T1000 (cell line): ENCODE measurements at regions not wholly inside any gene's neighbourhood (a gene's known extent, or its start where the extent isn't known, plus 50 kb on each side); places are given as distances from the start of the nearest gene placed in this dataset.
"Not testable (repeated sequence)": the region's sequence is repeated elsewhere in the genome, so short reads cannot be mapped to it uniquely, and the experiment has no call there.

ENCODE experiments used
- DNase-seq: peaks from one replicate; lab custom pipeline; 2025; ENCODE audit warnings: mixed read lengths; lab: John Stamatoyannopoulos, UW

DNA sequence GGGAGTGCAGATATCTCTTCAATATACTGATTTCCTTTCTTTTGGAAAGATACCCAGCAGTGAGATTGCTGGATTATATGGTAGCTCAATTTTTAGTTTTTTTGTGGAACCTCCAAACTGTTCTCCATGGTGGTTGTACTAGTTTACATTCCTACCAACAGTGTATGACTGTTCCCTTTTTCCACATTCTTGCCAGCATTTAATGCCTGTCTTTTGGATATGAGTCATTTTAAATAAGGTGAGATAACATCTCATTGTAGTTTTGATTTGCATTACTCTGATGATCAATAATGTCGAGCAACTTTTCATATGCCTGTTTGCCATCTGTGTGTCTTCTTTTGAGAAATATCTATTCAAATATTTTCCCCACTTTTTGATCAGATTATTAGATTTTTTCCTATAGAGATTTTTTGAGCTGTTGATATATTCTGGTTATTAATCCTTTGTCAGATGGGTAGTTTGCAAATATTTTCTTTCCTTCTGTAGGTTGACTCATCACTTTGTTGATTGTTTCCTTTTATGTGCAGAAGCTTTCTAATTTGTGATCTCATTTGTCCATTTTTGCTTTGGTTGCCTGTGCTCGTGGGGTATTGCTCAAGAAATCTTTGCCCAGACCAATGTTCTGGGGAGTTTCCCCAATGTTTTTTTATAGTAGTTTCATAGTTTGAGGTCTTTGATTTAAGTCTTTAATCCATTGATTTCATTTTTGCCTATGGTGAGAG lies 552.7 kb downstream of the ZNF674 start:
- no peak for DNase-seq

DNA sequence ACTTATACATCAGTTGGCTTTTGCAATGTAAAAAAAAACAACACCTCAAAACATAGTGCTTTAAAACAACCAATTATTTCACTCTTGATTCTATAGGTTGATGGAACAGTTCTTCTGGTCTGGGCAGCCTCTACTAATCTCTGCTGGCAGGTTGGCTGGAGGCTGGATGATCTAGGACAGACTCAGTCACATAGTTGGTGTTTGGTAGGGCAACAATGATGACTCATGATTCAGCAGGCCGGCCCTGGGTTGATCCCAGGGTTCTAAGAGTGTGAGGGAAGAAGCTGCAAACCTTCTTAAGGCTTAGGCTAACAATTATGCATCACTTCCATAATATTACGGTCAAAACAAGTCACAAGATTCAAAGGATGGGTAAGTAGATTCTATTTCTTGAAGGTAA lies 558.2 kb downstream of the ZNF674 start:
- DNase-seq: peak; percentile 2

DNA sequence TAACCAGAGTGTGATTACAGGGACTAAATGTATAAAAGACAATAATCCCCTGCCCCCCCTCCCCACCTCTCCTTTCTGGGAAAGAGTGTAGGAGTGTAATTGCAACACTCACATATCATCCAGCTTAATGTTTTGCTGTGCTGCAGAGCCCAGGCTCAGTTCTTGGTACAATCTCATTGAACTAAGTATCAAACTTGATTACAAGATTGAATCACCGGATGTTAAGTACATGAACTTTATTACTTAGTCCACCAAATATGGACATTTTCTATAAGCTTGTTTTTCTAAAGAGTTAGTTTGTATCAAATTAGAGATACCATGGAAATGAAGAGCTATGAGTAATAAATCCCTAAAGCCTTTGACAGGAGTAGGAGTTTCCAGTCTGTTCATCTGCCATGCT lies 559.1 kb downstream of the ZNF674 start:
- no peak for DNase-seq

DNA sequence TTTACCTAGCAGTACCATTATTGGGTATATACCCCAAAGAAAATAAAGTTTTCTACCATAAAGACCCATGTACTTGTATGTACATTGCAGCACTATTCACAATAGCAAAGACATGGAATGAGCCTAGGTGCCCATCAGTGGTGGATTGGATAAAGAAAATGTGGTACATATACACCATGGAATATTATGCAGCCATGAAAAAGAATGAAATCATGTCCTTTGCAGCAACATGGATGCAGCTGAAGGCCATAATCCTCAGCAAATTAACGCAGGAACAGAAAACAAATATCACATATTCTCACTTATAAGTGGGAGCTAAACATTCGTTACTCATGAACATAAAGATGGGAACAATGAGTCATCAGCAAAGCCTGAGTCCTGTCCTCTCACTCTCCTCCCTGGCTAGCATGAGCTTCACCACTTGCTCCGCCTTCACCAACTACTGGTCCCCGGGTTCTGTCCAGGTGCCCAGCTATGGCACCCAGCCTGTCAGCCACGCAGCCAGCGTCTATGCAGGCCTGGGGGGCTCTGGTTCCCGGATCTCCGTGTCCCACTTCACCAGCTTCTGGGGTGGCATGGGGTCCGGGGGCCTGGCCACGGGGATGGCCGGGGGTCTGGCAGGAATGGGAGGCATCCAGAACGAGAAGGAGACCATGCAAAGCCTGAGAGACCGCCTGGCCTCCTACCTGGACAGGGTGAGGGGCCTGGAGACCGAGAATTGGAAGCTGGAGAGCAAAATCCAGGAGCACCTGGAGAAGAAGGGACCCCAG lies 562.1 kb downstream of the ZNF674 start:
- not testable (repeated sequence) for DNase-seq

DNA sequence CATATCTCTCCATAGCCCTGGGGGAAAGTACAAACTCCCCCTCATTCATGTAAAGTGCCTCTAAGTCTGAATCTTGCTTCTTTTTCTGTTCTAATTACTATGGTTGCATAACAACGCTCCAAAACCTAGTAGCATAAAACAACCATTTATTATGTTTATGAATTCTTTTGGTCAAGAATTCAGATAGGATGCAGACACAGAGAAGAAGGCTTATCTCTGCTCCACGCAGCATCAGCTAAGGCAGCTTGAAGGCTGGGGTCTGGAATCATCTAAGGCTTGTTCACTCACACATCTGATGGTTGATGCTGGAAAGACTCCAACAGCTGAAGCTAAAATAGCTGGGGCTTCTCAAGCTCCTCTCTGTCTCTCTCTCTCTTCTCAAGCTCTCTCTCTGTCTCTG lies 564.5 kb downstream of the ZNF674 start:
- DNase-seq: no peak

DNA sequence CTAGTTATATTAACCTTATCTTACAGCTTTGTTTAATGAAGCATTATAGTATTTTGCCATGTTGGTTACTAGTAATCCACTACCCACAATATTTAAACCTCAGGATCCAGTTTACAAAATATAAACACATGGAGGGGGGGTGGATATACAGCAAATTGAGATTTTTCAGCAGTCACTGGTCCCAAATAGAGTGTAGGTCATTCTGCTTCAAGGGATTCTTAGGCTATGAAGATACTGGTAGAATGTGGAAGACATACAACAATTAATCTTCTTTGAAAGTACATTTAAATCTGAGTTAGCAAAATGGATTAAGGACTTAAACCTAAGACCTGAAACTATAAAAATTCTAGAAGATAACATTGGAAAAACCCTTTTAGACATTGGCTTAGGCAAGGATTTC lies 569.6 kb downstream of the ZNF674 start:
- DNase-seq: no peak

DNA sequence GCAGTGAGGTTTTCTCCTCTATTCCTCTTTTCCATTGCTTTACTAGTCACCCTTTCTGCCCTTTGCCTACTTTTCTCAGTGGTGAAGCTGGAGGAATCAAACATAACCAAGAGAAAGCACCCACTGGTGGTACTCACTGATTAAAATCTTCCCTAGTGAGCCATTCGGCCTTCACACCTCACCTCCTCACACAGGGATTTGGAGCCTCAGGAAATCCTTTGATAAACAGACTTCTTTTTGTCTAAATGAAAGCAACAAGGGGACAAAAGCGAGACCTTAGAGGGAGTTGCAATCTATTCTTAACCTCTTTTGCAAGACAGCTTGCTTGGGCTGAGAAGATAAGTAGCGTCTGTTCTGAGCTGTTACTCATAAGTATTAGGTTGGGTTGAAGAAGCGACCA lies 572.6 kb downstream of the ZNF674 start:
- DNase-seq: no peak

DNA sequence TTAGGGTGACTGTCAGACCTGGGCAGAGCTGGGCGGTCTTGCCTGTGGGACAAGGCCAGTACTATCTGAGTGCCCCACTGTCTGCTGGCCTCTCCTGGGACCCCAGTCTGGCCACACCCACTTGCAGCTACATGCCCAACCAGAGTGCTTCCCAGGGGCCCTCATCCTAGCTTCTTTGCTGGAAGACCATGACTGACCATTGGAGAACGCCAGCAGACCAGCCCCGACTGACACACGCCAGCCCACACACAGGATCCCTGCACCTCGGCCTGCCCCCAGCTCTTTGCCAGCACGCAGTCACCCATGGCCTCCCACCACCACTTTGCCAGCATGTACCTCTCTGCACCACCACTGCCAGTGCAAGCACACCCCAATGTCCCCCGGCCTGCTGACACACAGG lies 585.7 kb downstream of the ZNF674 start:
- no peak for DNase-seq

DNA sequence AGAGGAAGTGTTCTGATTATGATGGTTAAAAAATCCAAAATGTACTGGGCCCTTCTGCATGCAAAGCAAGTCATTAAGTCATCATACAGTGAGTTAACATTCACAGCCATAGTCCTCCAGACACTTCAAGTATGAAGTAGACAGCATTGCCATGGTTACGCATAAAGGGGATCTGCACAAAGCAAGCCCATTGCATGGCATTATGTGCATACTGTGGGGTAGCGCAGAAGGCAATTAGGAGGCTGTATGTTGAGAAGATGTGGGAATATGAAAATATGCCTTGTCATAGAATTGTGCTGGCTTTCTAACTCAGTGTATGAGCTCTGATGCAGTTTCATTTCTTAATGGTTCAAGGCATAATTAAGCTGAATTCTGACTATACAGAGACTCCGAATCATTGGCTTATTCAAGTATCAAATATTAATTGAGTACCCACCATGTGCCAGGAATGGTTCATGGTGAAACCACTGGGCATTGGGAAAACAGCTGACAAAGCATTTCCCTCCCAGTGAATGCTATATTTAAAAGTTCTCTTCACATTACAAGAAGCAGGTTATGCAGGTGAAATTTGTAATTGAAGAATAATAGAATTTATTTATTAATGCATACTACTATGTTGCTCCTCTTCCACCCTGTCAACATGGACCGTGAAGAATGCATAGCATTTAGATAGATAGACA lies 588.9 kb downstream of the ZNF674 start:
- no peak for DNase-seq

DNA sequence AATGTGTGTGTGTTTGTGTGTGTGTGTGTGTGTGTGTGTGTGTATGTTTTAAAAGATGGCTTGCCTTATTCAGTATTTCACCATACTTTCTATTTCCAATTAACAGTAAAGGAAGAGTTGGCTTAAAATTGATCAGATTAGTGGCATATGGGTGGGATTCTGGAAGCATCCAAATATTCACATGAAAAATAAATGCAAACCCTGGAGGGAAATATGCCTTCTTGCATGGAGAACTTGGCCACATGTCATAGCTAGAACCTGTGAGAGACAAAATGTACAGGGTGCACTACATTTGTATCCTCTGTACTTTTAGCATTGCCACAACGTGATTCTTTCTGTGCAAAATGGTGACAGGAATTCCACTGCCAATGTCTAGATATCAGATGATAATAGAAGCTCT lies 589.6 kb downstream of the ZNF674 start:
- DNase-seq: no peak

DNA sequence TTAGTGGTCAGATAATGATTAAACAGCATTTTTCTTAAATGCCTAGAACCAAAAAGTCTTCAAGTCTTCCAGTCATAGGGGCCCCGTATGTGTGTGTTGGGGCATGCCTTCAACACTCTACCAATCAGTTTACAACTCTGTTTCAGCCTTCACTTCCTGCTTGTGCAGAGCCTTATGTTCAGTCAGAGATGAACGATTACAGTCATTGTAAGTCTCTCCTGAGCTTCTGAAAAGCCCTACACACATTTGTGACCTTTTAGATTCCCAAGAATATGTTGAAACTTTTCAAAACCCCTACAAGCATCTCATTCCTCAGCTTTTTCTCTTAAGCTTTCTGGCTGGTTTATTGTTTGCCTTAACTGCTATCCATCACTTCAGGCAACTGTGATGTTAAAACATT lies 591.2 kb downstream of the ZNF674 start:
- no peak for DNase-seq

DNA sequence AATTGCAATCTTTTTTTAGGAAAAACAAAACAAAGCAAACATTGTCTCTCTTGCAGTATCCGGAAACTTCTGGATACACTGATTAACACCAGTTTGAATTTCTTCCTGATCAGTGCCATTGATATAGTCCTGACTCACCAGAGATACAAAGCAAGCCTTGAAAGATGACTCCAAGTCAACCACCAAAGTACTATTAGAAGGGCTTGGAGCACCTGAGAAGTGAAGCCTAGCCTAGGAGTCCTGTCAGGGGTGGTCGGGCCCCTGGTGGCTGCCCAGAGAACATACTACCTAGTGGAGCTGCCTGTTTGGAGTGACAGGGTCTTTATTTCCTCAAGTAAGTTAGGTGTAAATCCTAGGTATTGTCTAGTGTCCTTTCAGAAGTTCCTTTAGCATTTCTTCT lies 593.2 kb downstream of the ZNF674 start:
- DNase-seq: no peak

DNA sequence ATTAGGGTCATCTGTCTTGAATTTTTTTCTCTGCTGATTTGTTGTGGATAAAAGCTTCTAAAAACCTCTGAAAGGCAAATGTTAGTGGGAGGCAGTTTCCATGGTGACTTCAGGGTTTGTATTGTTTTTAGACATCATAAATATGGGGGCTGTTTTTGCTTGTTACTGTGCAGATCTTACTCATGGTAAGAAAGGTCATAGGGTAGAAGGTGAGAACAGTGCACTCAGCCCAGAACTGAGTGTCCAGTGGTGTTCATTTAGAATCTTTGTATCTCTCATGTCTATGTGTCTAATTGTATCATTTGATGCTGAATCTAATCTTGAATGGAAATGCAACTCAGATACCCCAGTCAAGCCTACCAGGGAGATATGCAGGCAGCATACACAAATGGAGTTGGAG lies 609.8 kb downstream of the ZNF674 start:
- no peak for DNase-seq

DNA sequence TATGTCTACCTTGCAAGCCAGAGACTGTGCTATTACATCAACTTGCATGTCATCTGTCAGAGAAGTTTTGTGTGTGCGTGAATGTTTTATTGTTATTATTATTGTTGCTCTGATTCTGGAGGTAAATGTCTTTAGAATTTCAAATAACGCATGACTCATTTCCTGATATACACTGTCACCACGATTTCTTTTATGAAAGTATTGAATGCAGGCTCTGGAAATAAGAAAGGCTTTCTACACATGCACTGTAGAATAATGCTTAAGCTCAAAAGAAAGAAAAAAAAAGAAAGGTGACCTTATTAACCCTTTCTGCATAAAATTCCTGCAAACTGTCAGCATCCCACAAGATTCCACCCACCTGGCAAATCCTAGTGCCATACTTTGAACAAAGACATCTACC lies 632.9 kb downstream of the ZNF674 start:
- DNase-seq: no peak

DNA sequence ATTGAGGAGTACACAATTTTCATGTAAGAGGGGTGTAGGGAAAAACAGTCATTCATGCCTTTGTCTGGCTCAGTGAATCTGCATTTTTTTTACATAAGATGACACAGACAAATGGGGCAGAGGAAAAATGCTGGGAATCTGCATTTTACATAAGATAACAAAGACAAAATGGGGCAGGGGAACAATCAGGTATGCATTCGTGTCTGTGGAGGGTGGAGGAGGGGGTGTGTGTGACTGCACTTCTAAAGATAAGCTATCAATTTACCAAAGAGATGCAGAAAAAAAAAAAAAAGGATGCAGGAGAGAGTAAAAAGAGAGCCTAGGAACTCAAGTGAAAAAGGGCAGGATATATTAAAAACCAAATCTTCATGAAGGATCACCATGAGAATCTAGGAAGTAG lies 637.4 kb downstream of the ZNF674 start:
- DNase-seq: no peak

DNA sequence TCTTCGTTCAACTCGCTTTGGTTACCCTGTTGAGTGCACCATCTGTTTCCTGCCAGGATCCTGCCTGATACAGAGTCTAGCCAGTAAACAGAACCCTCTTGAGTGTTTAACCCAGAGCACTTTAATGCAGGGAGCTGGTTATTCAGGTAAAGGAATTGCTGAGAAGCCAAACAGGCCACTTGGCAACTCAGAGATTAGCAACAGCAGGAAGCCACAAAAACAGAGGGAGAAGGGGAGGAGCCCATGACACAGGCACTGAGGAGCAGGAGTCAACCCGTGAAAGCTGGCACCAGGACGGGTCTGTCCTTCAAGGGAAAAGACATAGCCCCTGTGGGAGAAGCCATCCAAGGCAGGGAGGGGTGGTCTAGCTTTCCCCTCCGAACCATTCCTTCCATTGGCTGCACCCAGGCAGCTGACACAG lies 641.4 kb downstream of the ZNF674 start:
- no peak for DNase-seq

DNA sequence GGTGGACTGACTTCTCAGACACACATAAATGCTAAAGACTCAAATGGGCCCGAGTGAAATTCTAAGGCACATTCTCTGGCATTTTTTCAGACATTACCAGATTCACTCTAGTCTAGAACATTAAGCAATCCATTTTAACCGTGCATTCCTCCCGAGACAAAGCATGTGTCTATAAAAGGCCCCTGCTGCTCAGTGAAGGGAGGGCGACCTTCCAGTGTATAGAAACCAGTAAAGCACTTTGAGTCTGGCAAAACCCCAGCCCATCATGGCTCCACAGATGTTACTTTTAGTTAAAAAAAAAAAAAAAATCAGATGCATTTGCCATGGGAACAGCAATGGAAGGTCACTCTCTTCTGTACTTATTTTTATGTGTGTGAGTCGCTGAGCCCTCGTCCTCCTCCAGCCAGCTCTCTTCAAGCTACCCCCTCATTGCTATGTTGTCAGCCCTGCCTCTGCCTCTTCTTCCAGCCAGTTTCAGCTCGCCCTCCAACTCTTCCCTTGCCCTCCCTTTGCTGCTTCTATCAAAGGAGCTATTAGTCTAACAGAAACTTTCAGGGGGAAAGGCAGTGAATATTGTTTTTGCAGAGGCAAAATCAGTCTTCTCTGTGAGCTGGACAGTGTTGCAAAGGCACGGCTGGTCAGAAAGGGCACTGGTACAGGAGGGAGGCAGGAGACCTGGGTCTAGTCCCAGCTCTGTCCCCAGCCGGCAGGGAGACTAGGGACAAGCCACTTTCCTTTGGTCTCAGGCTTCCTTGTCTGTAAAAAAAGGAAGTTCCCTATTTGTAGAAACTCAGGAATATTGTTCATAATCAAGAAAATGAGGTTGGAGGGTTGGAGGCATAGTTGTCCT lies 644.2 kb downstream of the ZNF674 start:
- DNase-seq: no peak

DNA sequence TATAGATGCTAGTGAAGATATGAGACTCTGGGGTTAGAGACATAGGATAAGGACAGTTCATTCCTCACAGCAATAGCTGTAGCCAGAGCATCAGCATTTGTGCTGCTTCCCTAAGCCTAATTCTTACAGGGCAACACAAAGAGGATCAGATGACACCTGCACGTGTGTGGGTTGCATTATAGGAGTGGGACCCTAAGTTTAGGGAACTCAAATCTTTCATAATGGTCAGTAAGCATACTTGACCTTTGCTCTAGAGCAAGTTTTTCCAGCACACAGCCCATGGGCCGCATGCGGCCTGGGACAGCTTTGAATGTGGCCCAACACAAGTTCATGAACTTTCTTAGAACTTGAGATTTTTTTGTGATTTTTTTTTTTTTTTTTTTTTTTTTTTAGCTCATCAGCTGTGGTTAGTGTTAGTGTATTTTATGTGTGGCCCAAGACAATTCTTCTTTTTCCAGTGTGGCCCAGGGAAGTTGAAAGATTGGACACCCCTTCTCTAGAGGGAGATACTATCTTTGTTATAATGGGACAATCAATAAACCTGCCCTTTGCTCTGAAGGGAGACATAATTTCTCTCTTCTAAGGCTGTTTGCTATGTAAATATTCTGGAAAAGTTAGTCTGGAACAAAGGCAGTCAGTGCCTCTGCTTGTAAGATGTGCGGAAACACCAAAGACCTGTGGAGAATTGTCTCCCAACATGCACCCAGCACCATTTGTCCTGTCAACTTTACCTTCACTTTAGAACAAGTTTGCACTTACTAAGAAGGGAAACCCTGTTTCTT lies 650.2 kb downstream of the ZNF674 start:
- DNase-seq: no peak

DNA sequence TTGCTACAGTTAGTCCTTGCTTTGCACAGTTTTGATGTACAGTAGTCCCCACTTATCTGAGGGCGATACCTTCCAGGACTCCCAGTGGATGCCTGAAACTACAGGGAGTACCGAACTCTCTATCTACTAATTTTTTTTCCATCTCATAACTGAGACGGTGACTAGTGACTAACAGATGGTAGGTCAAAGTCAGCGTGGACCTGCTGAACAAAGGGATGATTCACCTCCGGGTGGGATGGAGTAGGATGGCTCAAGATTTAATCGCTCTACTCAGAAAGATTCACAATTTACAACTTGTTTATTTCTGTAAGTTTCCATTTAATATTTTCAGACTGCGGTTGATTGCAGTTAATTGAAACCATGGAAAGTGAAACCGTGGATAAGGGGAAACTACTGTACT lies 655.8 kb downstream of the ZNF674 start:
- no peak for DNase-seq

DNA sequence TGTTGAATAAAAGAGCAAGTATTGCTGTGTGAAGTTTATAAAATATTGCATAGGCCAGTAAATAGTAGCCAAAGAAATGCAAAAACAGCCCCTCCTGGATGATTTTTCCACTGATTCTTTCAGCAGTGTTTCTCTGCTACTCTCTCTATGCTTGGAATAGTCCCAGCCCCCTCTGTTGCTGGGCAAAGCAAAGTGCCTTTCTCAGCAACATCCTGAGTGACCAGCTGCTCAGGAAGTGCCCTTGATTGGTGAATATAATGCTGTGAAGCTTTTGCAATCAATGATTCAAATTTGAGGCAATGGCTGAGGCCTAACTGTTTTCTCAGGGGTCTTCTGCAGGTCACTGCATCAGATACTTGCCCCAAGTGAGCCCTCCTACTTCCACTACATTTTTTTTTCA lies 656.7 kb downstream of the ZNF674 start:
- DNase-seq: no peak

DNA sequence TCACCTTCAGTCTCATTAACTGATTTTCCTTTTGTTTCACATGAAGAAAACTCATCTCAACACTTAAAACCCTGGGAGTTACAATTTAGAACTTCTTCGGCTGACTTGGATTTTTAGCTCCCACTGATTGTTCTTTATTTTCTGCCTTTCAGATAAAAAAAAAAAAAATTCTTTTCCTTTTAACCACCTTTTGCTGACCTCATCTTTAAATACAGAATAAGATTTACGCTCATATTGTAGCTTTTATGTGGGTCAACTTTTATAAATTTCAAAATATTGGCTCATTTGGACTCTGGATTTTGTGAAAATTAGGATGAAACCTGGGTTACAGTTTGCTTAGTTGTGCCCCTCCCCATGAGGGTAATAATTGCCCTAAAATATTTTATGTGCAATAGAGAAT lies 659.3 kb downstream of the ZNF674 start:
- no peak for DNase-seq
